NT2/D1 (cell line): ENCODE measurements at regions not wholly inside any gene's neighbourhood (a gene's known extent, or its start where the extent isn't known, plus 50 kb on each side); places are given as distances from the start of the nearest gene placed in this dataset.

Experiments
- DNase-seq: peaks from one replicate; pipeline ENCODE4 v3.0.0-alpha.2; 2011; ENCODE audit warnings: low read depth, low spot score
- H3K27me3 ChIP-seq: 2 replicates; pipeline ENCODE4 v1.6.0; 2011; ENCODE audit warnings: mild to moderate bottlenecking; ENCODE audit not compliant: insufficient read length, insufficient read depth
- H3K36me3 ChIP-seq: 2 replicates; pipeline ENCODE4 v1.6.1; 2011; ENCODE audit warnings: mild to moderate bottlenecking, low read length, mixed read lengths; ENCODE audit not compliant: insufficient read depth, insufficient read length
- H3K4me1 ChIP-seq: 2 replicates; pipeline ENCODE4 v1.5.1; 2011; ENCODE audit not compliant: insufficient read depth, insufficient read length
- H3K4me3 ChIP-seq: 2 replicates; pipeline ENCODE4 v1.5.1; 2011; ENCODE audit warnings: low read depth; ENCODE audit not compliant: insufficient read length
- H3K9ac ChIP-seq: 2 replicates; pipeline ENCODE4 v1.6.0; 2011; ENCODE audit warnings: low read depth; ENCODE audit not compliant: insufficient read length
- H3K9me3 ChIP-seq: 2 replicates; pipeline ENCODE4 v1.5.1; 2011; ENCODE audit warnings: mild to moderate bottlenecking, low read length; ENCODE audit not compliant: insufficient read depth
- SUZ12 ChIP-seq: IDR thresholded peaks from 2 replicates; pipeline ENCODE4 v1.6.1; 2011; ENCODE audit not compliant: insufficient read length, insufficient read depth; ENCODE audit errors: extremely low read depth
- YY1 ChIP-seq: IDR thresholded peaks from 2 replicates; pipeline ENCODE4 v1.6.1; 2011; ENCODE audit not compliant: insufficient read length, insufficient read depth
- ZNF274 ChIP-seq: IDR thresholded peaks from 2 replicates; pipeline ENCODE4 v1.6.1; 2011; ENCODE audit warnings: mild to moderate bottlenecking, low read depth, low read length

- H3K4me3 ChIP-seq, result no peak overlapping the region
- no peaks in the 10 kb centered on the region for H3K4me1 ChIP-seq
- peaks cover 4% of the 10 kb centered on the region; the same call in 1 of the 2 replicates for H3K9me3 ChIP-seq
- no peak for DNase-seq
- no peak overlapping the region for H3K9ac ChIP-seq
- no peaks in the 10 kb centered on the region for H3K27me3 ChIP-seq
- no peaks in the 10 kb centered on the region for H3K36me3 ChIP-seq
- no peak for TF ChIP-seq YY1
- TF ChIP-seq ZNF274, result no peak
Measured at GRCh38 chr6:10128721-10129120, 286.2 kb downstream of the TFAP2A start.

GRCh38 chr6:10122164-10122563 lies 292.7 kb downstream of the TFAP2A start:
- H3K27me3 ChIP-seq, result no peaks in the 10 kb centered on the region
- no peaks in the 10 kb centered on the region for H3K4me1 ChIP-seq
- no peaks in the 10 kb centered on the region for H3K9me3 ChIP-seq
- no peaks in the 10 kb centered on the region for H3K36me3 ChIP-seq
- no peak for DNase-seq
- TF ChIP-seq ZNF274 (no peak), YY1 (no peak), SUZ12 (no peak)
- H3K4me3 ChIP-seq, result no peak overlapping the region
- no peak overlapping the region for H3K9ac ChIP-seq

- Histone ChIP-seq H3K9me3 (no peaks in the 10 kb centered on the region), H3K9ac (no peak overlapping the region), H3K4me1 (no peaks in the 10 kb centered on the region), H3K4me3 (no peak overlapping the region), H3K36me3 (no peaks in the 10 kb centered on the region), H3K27me3 (no peaks in the 10 kb centered on the region)
- TF ChIP-seq ZNF274 (no peak), YY1 (no peak), SUZ12 (no peak)
- DNase-seq, result no peak
Measured at GRCh38 chr6:10112871-10113549, 301.9 kb downstream of the TFAP2A start.

GRCh38 chr6:10111975-10112374 lies 302.9 kb downstream of the TFAP2A start:
- H3K36me3 ChIP-seq, result no peaks in the 10 kb centered on the region
- no peak for DNase-seq
- no peak overlapping the region for H3K9ac ChIP-seq
- no peaks in the 10 kb centered on the region for H3K9me3 ChIP-seq
- no peak overlapping the region for H3K4me3 ChIP-seq
- no peak for TF ChIP-seq YY1
- no peak for TF ChIP-seq ZNF274
- no peak for TF ChIP-seq SUZ12
- no peaks in the 10 kb centered on the region for H3K4me1 ChIP-seq
- H3K27me3 ChIP-seq, result no peaks in the 10 kb centered on the region

DNA sequence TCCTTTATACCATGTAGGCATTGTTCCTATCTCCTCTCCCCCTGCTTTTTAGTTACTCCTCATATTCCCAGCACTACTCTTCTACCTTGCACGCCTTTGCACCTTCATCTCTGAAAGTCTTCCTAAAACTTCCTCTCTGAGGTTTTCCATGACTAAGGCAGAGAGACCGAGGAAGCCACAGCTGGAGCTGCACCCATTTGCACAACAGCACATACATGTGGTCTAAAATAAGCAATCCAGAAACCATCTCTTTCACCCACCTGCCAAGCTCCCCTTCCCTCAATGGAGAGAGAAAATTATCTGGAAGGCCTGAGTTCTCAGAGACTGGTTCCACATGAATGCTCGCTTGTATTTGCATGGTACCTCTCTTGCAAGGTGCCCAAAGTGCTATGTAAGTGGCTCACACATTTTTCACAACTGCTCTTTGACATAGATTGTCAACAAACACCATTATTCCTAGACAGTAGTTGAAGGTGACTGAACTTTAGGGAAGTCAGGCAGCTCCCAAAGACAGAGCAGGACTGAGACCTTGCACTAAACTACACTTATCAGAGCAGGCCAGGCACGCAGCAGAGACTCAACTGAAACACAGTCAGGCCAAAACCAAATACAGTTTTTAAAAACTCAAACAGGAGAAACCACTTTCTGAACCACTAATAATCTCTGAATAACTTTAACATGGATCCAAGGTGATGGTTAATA lies 313.2 kb downstream of the TFAP2A start:
- TF ChIP-seq SUZ12, result no peak
- TF ChIP-seq ZNF274, result no peak
- no peak for TF ChIP-seq YY1
- Histone ChIP-seq H3K4me3 (no peak overlapping the region), H3K9me3 (no peaks in the 10 kb centered on the region), H3K36me3 (no peaks in the 10 kb centered on the region), H3K27me3 (no peaks in the 10 kb centered on the region), H3K9ac (no peak overlapping the region), H3K4me1 (no peaks in the 10 kb centered on the region)
- DNase-seq, result no peak

GRCh38 chr6:10099529-10100140 lies 315.2 kb downstream of the TFAP2A start:
- TF ChIP-seq SUZ12 (no peak), YY1 (no peak), ZNF274 (no peak)
- Histone ChIP-seq H3K36me3 (no peaks in the 10 kb centered on the region), H3K4me1 (no peaks in the 10 kb centered on the region), H3K9ac (peak overlapping the region; percentile 64), H3K27me3 (no peaks in the 10 kb centered on the region), H3K9me3 (no peaks in the 10 kb centered on the region), H3K4me3 (peak overlapping the region; percentile 42)
- no peak for DNase-seq

GRCh38 chr6:10098756-10099528 lies 315.9 kb downstream of the TFAP2A start:
- H3K9ac ChIP-seq, result peak overlapping the region; percentile 64
- no peaks in the 10 kb centered on the region for H3K4me1 ChIP-seq
- H3K36me3 ChIP-seq, result no peaks in the 10 kb centered on the region
- H3K4me3 ChIP-seq, result peak overlapping the region; percentile 42
- no peak for DNase-seq
- H3K9me3 ChIP-seq, result no peaks in the 10 kb centered on the region
- no peak for TF ChIP-seq ZNF274
- no peak for TF ChIP-seq YY1
- H3K27me3 ChIP-seq, result no peaks in the 10 kb centered on the region
